Fibroblast of the aortic adventitia (primary cell): ENCODE measurements at regions not wholly inside any gene's neighbourhood (a gene's known extent, or its start where the extent isn't known, plus 50 kb on each side); places are given as distances from the start of the nearest gene placed in this dataset.

Source experiments
- DNase-seq: peaks from one replicate; pipeline ENCODE4 v3.0.0-alpha.2; 2010; ENCODE audit warnings: low read depth
- H3K4me3 ChIP-seq: 2 replicates; pipeline ENCODE4 v1.5.1; 2011; ENCODE audit warnings: low read depth, mild to moderate bottlenecking, control low read depth, low read length, moderate library complexity
- TF ChIP-seq, protein P1 (sequence below): IDR thresholded peaks from 2 replicates; pipeline ENCODE4 v1.5.1; 2011; ENCODE audit warnings: mild to moderate bottlenecking, low read length, control low read depth, inconsistent platforms; ENCODE audit not compliant: insufficient read depth

DNA sequence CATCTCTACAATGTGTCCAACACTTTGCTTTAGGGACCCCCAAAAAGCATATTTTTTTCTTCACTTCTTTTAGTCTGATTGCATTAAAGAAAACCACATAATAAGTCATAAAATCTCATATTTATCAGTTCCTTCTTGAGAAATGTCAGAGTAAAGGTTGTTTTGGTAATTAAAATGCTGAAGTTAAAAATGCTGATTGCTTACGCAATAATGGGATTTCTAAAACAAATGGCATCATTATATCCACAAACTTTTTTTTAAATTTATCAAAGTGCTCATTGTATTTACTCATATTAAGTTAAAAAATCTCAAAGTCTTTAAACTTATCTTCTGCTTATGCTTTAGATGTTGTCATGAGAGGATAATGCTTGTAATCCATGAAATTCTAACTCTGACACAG is 737.2 kb upstream of the ARGLU1 start:
- TF ChIP-seq, protein P1, sequence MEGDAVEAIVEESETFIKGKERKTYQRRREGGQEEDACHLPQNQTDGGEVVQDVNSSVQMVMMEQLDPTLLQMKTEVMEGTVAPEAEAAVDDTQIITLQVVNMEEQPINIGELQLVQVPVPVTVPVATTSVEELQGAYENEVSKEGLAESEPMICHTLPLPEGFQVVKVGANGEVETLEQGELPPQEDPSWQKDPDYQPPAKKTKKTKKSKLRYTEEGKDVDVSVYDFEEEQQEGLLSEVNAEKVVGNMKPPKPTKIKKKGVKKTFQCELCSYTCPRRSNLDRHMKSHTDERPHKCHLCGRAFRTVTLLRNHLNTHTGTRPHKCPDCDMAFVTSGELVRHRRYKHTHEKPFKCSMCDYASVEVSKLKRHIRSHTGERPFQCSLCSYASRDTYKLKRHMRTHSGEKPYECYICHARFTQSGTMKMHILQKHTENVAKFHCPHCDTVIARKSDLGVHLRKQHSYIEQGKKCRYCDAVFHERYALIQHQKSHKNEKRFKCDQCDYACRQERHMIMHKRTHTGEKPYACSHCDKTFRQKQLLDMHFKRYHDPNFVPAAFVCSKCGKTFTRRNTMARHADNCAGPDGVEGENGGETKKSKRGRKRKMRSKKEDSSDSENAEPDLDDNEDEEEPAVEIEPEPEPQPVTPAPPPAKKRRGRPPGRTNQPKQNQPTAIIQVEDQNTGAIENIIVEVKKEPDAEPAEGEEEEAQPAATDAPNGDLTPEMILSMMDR, result no peak
- H3K4me3 ChIP-seq, result no peak overlapping the region
- DNase-seq, result no peak

DNA sequence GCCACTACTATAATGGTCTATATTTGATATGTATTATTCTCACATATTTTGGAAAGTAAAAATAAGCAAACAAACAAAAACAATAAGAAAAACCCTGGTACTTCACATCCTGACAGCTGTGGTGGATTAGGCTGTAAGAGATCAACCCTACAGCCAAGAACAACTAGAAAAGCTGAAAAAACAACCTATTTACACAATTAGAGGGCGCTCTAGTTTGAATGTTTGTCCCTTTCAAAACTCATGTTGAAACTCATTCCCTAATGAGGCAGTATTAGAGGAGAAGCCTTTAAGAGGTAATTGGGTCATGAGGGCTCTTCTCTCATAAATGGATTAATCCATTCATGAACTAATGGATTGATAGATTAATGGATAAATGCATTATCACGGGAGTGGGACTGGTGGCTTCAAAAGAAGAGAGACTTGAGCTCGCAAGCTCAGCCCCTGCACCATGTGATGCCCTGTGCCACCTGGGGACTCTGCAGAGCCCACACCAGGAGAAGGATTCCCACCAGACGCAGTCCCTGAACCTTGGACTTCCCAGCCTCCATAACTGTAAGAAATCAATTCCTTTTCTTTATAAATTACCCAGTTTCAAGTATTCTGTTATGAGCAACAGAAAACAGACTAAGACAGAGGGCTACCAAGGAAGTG is 733.9 kb upstream of the ARGLU1 start:
- TF ChIP-seq, protein P1, result no peak
- no peak for DNase-seq
- H3K4me3 ChIP-seq, result no peak overlapping the region

DNA sequence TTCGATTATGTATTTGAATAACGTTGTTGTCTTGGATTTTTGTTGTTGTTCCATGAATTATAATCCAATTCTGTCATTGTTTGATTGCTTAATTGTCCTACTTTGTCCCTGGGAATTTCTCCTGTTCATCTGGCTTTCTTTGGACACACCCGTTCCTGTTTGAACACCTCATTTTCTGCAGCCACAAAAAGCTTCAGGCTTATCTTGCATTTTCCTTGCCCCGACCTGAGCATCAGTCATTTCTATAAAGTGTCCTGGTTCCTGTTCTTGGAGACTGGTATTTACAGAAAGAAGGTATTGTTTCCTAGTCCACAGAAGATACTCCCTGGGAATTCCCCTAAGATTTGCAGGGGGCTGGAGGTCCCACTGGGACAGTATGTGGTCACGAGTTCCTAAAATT is 731.8 kb upstream of the ARGLU1 start:
- no peak for DNase-seq
- no peak overlapping the region for H3K4me3 ChIP-seq
- TF ChIP-seq, protein P1, result no peak

DNA sequence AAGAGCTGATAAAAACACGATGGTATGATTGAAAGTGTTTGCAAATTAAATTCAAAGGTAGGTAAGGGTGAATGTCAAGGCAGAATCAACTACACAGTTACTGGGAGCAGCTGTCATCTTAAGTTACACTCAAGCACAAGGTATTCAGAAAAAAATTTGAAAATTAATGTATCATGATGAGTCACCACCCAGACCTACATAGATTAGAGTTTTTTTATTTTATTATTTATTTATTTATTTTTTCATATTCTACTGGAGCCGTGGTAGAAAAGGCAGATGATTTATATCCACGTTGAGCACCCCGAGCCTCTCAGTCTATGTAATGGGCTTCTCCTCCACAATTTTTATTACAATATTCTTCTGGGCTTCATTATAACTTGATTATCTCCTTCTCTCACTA is 728.9 kb upstream of the ARGLU1 start:
- peak; percentile 6 for DNase-seq
- H3K4me3 ChIP-seq, result no peak overlapping the region
- TF ChIP-seq, protein P1, result no peak

DNA sequence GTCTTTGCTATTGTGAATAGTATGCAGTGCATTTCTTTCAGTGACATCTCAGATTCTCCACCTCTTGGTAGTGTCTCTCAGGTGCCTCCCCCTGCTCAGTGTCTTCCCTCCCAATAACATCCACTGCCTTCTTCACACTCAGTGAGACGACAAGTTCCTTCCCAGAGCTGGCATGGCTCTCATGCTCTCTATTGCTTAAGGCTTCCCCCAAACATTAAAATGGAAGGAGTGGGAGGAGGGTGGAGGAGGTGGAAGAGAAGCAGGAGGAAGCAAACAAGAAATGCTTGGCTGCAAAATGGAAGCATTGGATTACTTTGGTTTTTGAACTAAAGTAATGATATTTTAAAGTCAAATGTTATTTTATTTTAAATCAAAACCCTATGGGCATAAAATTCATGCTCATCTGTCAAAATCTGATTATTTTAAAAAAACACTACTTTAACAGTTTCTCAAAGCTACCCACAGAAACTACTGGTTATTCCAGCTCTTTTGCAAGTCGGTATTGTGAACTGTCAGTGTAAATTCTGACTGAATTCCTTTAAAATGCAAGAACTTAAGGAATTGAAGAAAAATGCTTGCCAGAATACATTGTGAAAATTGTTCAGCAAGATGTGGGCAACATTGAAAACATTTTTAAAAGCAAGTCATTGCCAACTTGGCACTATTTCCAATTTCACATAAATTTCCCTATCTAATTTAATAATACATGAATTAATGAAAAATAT is 727.6 kb upstream of the ARGLU1 start:
- TF ChIP-seq, protein P1, result no peak
- H3K4me3 ChIP-seq, result no peak overlapping the region
- DNase-seq, result peak; percentile 18

DNA sequence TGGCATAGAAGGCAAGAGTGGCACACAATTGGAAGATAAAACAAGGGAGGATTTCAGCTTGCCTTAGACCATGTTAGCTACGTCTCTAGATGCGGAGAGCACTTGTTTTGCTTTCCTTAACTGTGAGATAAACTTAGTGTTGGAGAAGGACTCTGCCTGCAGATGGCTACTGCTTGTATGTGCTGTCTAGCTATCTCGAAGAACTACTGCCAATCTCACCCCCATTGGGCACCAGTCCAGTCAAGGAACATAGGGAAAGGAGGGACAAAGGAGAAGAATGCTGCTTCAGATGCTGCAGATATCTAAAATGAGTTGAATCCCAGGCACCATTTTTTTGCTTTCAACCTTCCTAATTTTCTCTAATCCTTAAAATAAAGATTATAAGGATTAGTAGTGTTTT is 726.0 kb upstream of the ARGLU1 start:
- H3K4me3 ChIP-seq, result no peak overlapping the region
- TF ChIP-seq, protein P1, result no peak
- DNase-seq, result no peak
